HepG2 (cell line): ENCODE measurements at regions not wholly inside any gene's neighbourhood (a gene's known extent, or its start where the extent isn't known, plus 50 kb on each side); places are given as distances from the start of the nearest gene placed in this dataset.

ENCODE experiments used
- ATAC-seq: fragments of 200-7000 bp; cut with Tn5 transposase; 3 replicates; pipeline ENCODE4 v1.9.1; 2020; ENCODE audit warnings: mild to moderate bottlenecking, moderate library complexity
- BruUV-seq: library from RNA; stranded (reverse); fragments of 400-500 nt; replicated peaks from 2 replicates; lab custom pipeline; 2021; lab: Mats Ljungman, UMichigan
- CTCF ChIA-PET: fragments of 300-600 bp; formaldehyde crosslinking; extraction: SDS; loops from one replicate; lab custom pipeline; 2021; ENCODE audit warnings: low total read pairs, inconsistent platforms, low intra/inter-chr PET ratio; lab: Yijun Ruan, JAX
- POLR2A ChIA-PET: fragments of 350-600 bp; sonication (Branson Sonifier 250); formaldehyde crosslinking; loops from one replicate; lab custom pipeline; 2020; ENCODE audit warnings: antibody characterized with exemption, inconsistent platforms; lab: Yijun Ruan, JAX
- DNase-seq: peaks from one replicate; pipeline ENCODE4 v3.0.0-alpha.2; 2015; ENCODE audit warnings: low spot score
- FAIRE-seq: peaks from 3 replicates; lab custom pipeline; 2011; peaks lifted over from hg19 to GRCh38; lab: Jason Lieb, UNC
- H2AFZ ChIP-seq: one replicate; pipeline ENCODE4 v1.6.1; 2011; ENCODE audit warnings: low read length, inconsistent platforms
- H3K27ac ChIP-seq: fragments of 300-600 bp; 3 replicates; pipeline ENCODE4 v1.8.0; 2011; ENCODE audit warnings: mixed run types, mild to moderate bottlenecking, mixed read lengths, low read length, inconsistent platforms; ENCODE audit not compliant: insufficient read depth; ENCODE audit errors: extremely low read length
- H3K27me3 ChIP-seq, 2 experiments: fragments of 200-600 bp in 1 of 2; 2 replicates in 1 of 2; 3 replicates in 1 of 2; pipeline versions ENCODE4 v1.6.0 to v1.8.0; 2011; ENCODE audit warnings: low read length in 2 of 2, mild to moderate bottlenecking in 2 of 2, moderate library complexity in 2 of 2, inconsistent platforms in 1 of 2; ENCODE audit not compliant: insufficient read depth in 2 of 2, control insufficient read depth in 1 of 2
- H3K36me3 ChIP-seq, 2 experiments: fragments of 200-600 bp in 1 of 2; replicated peaks in 1 of 2; 2 replicates in 1 of 2; 3 replicates in 1 of 2; pipeline versions ENCODE4 v1.5.1 to v1.8.0; 2011; ENCODE audit warnings: low read length in 2 of 2, inconsistent platforms in 1 of 2; ENCODE audit not compliant: insufficient read depth in 2 of 2, control insufficient read depth in 1 of 2
- H3K4me1 ChIP-seq: 2 replicates; pipeline ENCODE4 v1.5.1; 2012; ENCODE audit warnings: low read length, inconsistent platforms; ENCODE audit not compliant: insufficient read depth
- H3K4me2 ChIP-seq: 2 replicates; pipeline ENCODE4 v1.6.0; 2011; ENCODE audit warnings: low read depth, low read length, inconsistent platforms
- H3K4me3 ChIP-seq, 3 experiments: fragments of 200-600 bp in 1 of 3; sonication (generic), shearing (Covaris generic) in 1 of 3; replicated peaks in 1 of 3; 2 replicates each; pipeline ENCODE4 v1.5.1; 2011 to 2016; ENCODE audit warnings: low read length in 3 of 3, inconsistent platforms in 2 of 3, low read depth in 2 of 3, mild to moderate bottlenecking in 2 of 3, control low read depth in 1 of 3, mixed read lengths in 1 of 3; ENCODE audit not compliant: insufficient read depth in 1 of 3
- H3K79me2 ChIP-seq: one replicate; pipeline ENCODE4 v1.6.1; 2011; ENCODE audit warnings: low read length, inconsistent platforms; ENCODE audit not compliant: insufficient read depth
- H3K9ac ChIP-seq: 2 replicates; pipeline ENCODE4 v1.6.0; 2011; ENCODE audit warnings: mild to moderate bottlenecking, low read depth, low read length, inconsistent platforms; ENCODE audit not compliant: insufficient read depth
- H3K9me3 ChIP-seq: 2 replicates; pipeline ENCODE4 v1.5.1; 2012; ENCODE audit warnings: mild to moderate bottlenecking, low read length
- H4K20me1 ChIP-seq: 2 replicates; pipeline ENCODE4 v1.6.0; 2011; ENCODE audit warnings: inconsistent platforms, mild to moderate bottlenecking, low read length, moderate library complexity; ENCODE audit not compliant: insufficient read depth
- ATM ChIP-seq: fragments of 450-650 bp; IDR thresholded peaks from 2 replicates; pipeline ENCODE4 v1.7.1; 2017; ENCODE audit warnings: mild to moderate bottlenecking, borderline replicate concordance
- CC2D1A ChIP-seq: sonication (generic); formaldehyde crosslinking; IDR thresholded peaks from 2 replicates; pipeline ENCODE4 v1.8.1; 2023; ENCODE audit warnings: mild to moderate bottlenecking, missing genetic modification reagents
- HDAC2 ChIP-seq: sonication (generic); formaldehyde crosslinking; IDR thresholded peaks from 2 replicates; pipeline ENCODE4 v1.4.0; 2020; ENCODE audit warnings: missing genetic modification reagents
- MAZ ChIP-seq, 2 experiments: sonication (generic) in 1 of 2; formaldehyde crosslinking in 1 of 2; IDR thresholded peaks; 2 replicates each; pipeline versions ENCODE4 v1.5.0 to v1.6.1; 2012 to 2020; ENCODE audit warnings: low read depth in 2 of 2, mild to moderate bottlenecking in 2 of 2, borderline replicate concordance in 1 of 2, improper control_type of control experiment in 1 of 2, low read length in 1 of 2, missing genetic modification reagents in 1 of 2, moderate library complexity in 1 of 2
- MIER2 ChIP-seq: IDR thresholded peaks from 2 replicates; pipeline ENCODE4 v1.6.1; 2016; ENCODE audit warnings: missing biosample characterization, missing genetic modification reagents
- SSRP1 ChIP-seq: IDR thresholded peaks from 2 replicates; pipeline ENCODE4 v1.6.1; 2016; ENCODE audit warnings: control low read depth
- TP53 ChIP-seq: sonication (generic); formaldehyde crosslinking; conservative IDR thresholded peaks from 2 replicates; pipeline ENCODE4 v1.4.0; 2020; ENCODE audit warnings: missing genetic modification reagents
- ZNF224 ChIP-seq: sonication (generic); formaldehyde crosslinking; IDR thresholded peaks from 2 replicates; pipeline ENCODE4 v1.5.0; 2020; ENCODE audit warnings: mild to moderate bottlenecking, missing genetic modification reagents
- ZNF547 ChIP-seq: sonication (generic); formaldehyde crosslinking; IDR thresholded peaks from 2 replicates; pipeline ENCODE4 v1.5.1; 2020; ENCODE audit warnings: mild to moderate bottlenecking, missing genetic modification reagents
- ZNF850 ChIP-seq: sonication (generic); formaldehyde crosslinking; conservative IDR thresholded peaks from 2 replicates; pipeline ENCODE4 v1.9.0; 2021; ENCODE audit warnings: mild to moderate bottlenecking, missing genetic modification reagents
- WGBS: methylation state at CpG from one replicate; pipeline ENCODE4 v1.1.6; 2017; ENCODE audit warnings: low lambda C conversion rate; 5-methylcytosine and 5-hydroxymethylcytosine counted together
- in situ Hi-C: cut with HindIII; loops from 2 replicates; pipeline ENCODE4 v1.10.0; 2017; ENCODE audit warnings: low pct_unique_long_range_greater_than_20kb; ENCODE audit not compliant: extremely low pct_ligation_motif_present
- intact Hi-C: fragments of 100-400 bp; cut with micrococcal nuclease; formaldehyde crosslinking; loops from one replicate; pipeline ENCODE4 v1.10.0; 2022; ENCODE audit not compliant: unreplicated experiment
- TF ChIP-seq, protein P1 (sequence below): sonication (generic); formaldehyde crosslinking; IDR thresholded peaks from 2 replicates; pipeline ENCODE4 v1.5.0; 2020; ENCODE audit warnings: mild to moderate bottlenecking, missing genetic modification reagents
- TF ChIP-seq, protein P2 (sequence below): sonication (generic); formaldehyde crosslinking; IDR thresholded peaks from 2 replicates; pipeline ENCODE4 v1.5.1; 2020; ENCODE audit warnings: missing genetic modification reagents, mild to moderate bottlenecking, borderline replicate concordance
- TF ChIP-seq, protein P3 (sequence below): sonication (generic); formaldehyde crosslinking; conservative IDR thresholded peaks from 2 replicates; pipeline ENCODE4 v1.8.0; 2022; ENCODE audit warnings: mild to moderate bottlenecking, moderate library complexity, missing genetic modification reagents

DNA sequence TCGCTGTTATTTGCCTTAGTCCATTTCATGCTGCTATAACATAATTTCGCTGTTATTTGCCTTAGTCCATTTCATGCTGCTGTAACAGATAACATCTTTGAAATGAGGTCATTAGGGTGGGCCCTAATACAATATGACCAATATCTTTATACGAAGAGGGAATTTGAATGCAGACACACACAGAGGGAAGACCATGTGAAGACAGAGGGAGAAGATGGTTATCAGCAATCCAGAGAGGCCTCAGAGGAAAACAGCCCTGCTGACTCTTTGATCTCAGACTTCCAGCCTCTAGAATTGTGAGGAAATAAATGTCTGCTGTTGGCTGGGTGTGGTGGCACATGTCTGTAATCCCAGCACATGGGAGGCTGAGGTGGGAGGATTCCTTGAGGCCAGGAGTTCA, 404.9 kb downstream of the TYW1 start:
- intact Hi-C loops = no loop called here
- no peak for FAIRE-seq
- Histone ChIP-seq H3K36me3 (no peaks in the 10 kb centered on the region), H3K4me1 (no peaks in the 10 kb centered on the region), H3K27me3 (0 out of 5 replicates have a peak, but pooled peaks cover 0 to 3% of the 10 kb centered on the region in 2 experiments), H3K79me2 (no peaks in the 10 kb centered on the region), H3K9me3 (no peaks in the 10 kb centered on the region), H3K9ac (no peak overlapping the region), H3K27ac (no peak overlapping the region), H4K20me1 (no peaks in the 10 kb centered on the region), H2AFZ (no peak overlapping the region), H3K4me2 (no peak overlapping the region), H3K4me3 (no peak overlapping the region)
- in situ Hi-C loops = no loop called here
- DNase-seq = no peak
- ATAC-seq = no peak
- 12% methylated on average over 3 of the region's 3 CpGs for WGBS
- TF ChIP-seq MIER2 (CRISPR knock-in tag) (no peak), CC2D1A (CRISPR knock-in tag) (no peak), ZNF224 (CRISPR knock-in tag) (no peak), MAZ (IDR thresholded peaks at IDR 0.05; ENCODE audit: borderline replicate concordance, low read depth, low read length) (no peak), MAZ (CRISPR knock-in tag; IDR thresholded peaks at IDR 0.05; ENCODE audit: low read depth) (no peak), ATM (no peak), HDAC2 (CRISPR knock-in tag) (no peak), TP53 (no peak), SSRP1 (CRISPR knock-in tag) (no peak), ZNF850 (CRISPR knock-in tag) (no peak), ZNF547 (CRISPR knock-in tag) (no peak)
- TF ChIP-seq, protein P1, sequence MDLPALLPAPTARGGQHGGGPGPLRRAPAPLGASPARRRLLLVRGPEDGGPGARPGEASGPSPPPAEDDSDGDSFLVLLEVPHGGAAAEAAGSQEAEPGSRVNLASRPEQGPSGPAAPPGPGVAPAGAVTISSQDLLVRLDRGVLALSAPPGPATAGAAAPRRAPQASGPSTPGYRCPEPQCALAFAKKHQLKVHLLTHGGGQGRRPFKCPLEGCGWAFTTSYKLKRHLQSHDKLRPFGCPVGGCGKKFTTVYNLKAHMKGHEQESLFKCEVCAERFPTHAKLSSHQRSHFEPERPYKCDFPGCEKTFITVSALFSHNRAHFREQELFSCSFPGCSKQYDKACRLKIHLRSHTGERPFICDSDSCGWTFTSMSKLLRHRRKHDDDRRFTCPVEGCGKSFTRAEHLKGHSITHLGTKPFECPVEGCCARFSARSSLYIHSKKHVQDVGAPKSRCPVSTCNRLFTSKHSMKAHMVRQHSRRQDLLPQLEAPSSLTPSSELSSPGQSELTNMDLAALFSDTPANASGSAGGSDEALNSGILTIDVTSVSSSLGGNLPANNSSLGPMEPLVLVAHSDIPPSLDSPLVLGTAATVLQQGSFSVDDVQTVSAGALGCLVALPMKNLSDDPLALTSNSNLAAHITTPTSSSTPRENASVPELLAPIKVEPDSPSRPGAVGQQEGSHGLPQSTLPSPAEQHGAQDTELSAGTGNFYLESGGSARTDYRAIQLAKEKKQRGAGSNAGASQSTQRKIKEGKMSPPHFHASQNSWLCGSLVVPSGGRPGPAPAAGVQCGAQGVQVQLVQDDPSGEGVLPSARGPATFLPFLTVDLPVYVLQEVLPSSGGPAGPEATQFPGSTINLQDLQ = no peak
- TF ChIP-seq, protein P2, sequence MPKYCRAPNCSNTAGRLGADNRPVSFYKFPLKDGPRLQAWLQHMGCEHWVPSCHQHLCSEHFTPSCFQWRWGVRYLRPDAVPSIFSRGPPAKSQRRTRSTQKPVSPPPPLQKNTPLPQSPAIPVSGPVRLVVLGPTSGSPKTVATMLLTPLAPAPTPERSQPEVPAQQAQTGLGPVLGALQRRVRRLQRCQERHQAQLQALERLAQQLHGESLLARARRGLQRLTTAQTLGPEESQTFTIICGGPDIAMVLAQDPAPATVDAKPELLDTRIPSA = no peak
- TF ChIP-seq, protein P3, sequence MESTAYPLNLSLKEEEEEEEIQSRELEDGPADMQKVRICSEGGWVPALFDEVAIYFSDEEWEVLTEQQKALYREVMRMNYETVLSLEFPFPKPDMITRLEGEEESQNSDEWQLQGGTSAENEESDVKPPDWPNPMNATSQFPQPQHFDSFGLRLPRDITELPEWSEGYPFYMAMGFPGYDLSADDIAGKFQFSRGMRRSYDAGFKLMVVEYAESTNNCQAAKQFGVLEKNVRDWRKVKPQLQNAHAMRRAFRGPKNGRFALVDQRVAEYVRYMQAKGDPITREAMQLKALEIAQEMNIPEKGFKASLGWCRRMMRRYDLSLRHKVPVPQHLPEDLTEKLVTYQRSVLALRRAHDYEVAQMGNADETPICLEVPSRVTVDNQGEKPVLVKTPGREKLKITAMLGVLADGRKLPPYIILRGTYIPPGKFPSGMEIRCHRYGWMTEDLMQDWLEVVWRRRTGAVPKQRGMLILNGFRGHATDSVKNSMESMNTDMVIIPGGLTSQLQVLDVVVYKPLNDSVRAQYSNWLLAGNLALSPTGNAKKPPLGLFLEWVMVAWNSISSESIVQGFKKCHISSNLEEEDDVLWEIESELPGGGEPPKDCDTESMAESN = no peak
- CTCF ChIA-PET = no interaction called here
- POLR2A ChIA-PET = no interaction called here
- BruUV-seq = no TSS peak
